ENCODE measurements at regions not wholly inside any gene's neighbourhood (a gene's known extent, or its start where the extent isn't known, plus 50 kb on each side); places are given as distances from the start of the nearest gene placed in this dataset.

- ATAC-seq (no peak), DNase-seq (no peak)
- peaks cover 6% of the 10 kb centered on the region for H3K4me1 ChIP-seq
- intact Hi-C loops (cut with DNase I), result no loop called here
- no peaks in the 10 kb centered on the region for H3K9me3 ChIP-seq
- H3K27me3 ChIP-seq, result no peaks in the 10 kb centered on the region
- H3K4me3 ChIP-seq, result no peak overlapping the region
- no peak overlapping the region for H3K27ac ChIP-seq
- H3K36me3 ChIP-seq, result no peaks in the 10 kb centered on the region
- no peak for TF ChIP-seq CTCF (IDR thresholded peaks at IDR 0.05)
Measured at GRCh38 chr4:123876671-123877101, 480.1 kb downstream of the SPRY1 start.

- peaks cover 6% of the 10 kb centered on the region for H3K4me1 ChIP-seq
- DNase-seq (no peak), ATAC-seq (no peak)
- H3K9me3 ChIP-seq, result no peaks in the 10 kb centered on the region
- H3K27me3 ChIP-seq, result no peaks in the 10 kb centered on the region
- H3K4me3 ChIP-seq, result no peak overlapping the region
- H3K36me3 ChIP-seq, result no peaks in the 10 kb centered on the region
- TF ChIP-seq CTCF (IDR thresholded peaks at IDR 0.05), result no peak
- intact Hi-C loops (cut with DNase I), result no loop called here
- no peak overlapping the region for H3K27ac ChIP-seq
Measured at GRCh38 chr4:123877551-123877950, 481.0 kb downstream of the SPRY1 start.

GRCh38 chr4:123878976-123879375, 482.4 kb downstream of the SPRY1 start:
- ATAC-seq (no peak), DNase-seq (no peak)
- no peak for TF ChIP-seq CTCF (IDR thresholded peaks at IDR 0.05)
- Histone ChIP-seq H3K9me3 (no peaks in the 10 kb centered on the region), H3K4me1 (peaks cover 6% of the 10 kb centered on the region), H3K27me3 (no peaks in the 10 kb centered on the region), H3K27ac (no peak overlapping the region), H3K36me3 (no peaks in the 10 kb centered on the region), H3K4me3 (no peak overlapping the region)
- intact Hi-C loops (cut with DNase I), result no loop called here

- intact Hi-C loops (cut with DNase I), result no loop called here
- Histone ChIP-seq H3K9me3 (no peaks in the 10 kb centered on the region), H3K27me3 (no peaks in the 10 kb centered on the region), H3K36me3 (no peaks in the 10 kb centered on the region), H3K4me3 (no peak overlapping the region), H3K27ac (no peak overlapping the region), H3K4me1 (peaks cover 6% of the 10 kb centered on the region)
- no peak for TF ChIP-seq CTCF (IDR thresholded peaks at IDR 0.05)
- ATAC-seq (no peak), DNase-seq (no peak)
Measured at GRCh38 chr4:123880631-123881030, 484.0 kb downstream of the SPRY1 start.

- Histone ChIP-seq H3K9me3 (no peaks in the 10 kb centered on the region), H3K36me3 (no peaks in the 10 kb centered on the region), H3K4me3 (no peak overlapping the region), H3K4me1 (peaks cover 11% of the 10 kb centered on the region), H3K27me3 (no peaks in the 10 kb centered on the region), H3K27ac (no peak overlapping the region)
- DNase-seq (no peak), ATAC-seq (no peak)
- intact Hi-C loops (cut with DNase I), result no loop called here
- no peak for TF ChIP-seq CTCF (IDR thresholded peaks at IDR 0.05)
Measured at GRCh38 chr4:123884922-123885321, 488.3 kb downstream of the SPRY1 start.

GRCh38 chr4:123889507-123889906, 492.9 kb downstream of the SPRY1 start:
- H3K27ac ChIP-seq, result no peak overlapping the region
- ATAC-seq (no peak), DNase-seq (no peak)
- H3K27me3 ChIP-seq, result no peaks in the 10 kb centered on the region
- no peak overlapping the region for H3K4me3 ChIP-seq
- peaks cover 26% of the 10 kb centered on the region for H3K4me1 ChIP-seq
- H3K9me3 ChIP-seq, result no peaks in the 10 kb centered on the region
- H3K36me3 ChIP-seq, result no peaks in the 10 kb centered on the region
- TF ChIP-seq CTCF (IDR thresholded peaks at IDR 0.05), result no peak
- intact Hi-C loops (cut with DNase I), result no loop called here
